ENCODE measurements at regions not wholly inside any gene's neighbourhood (a gene's known extent, or its start where the extent isn't known, plus 50 kb on each side); places are given as distances from the start of the nearest gene placed in this dataset.

DNA sequence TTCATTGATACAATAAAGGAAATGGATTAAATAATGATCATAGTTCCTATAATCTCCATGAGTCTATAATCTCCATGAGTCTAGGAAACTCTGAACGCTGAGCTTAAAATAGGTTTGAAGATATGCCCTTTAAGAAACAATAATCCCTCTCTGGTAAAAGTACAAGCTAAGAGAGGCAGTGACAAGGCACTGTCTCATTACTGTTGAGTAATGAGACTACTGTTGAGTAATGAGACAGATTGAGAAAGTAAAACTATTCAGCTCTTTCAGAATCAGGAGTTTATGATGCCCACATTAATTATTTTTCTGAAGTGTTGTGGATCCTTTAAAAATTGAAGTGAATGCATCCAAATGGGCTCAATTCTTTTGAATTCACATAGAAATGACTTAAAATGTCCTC is 235.5 kb upstream of the THRB start (continued):
- no peak for TF ChIP-seq EZH2 (IDR thresholded peaks at IDR 0.05; ENCODE audit: low read depth, low read length, severe bottlenecking)
- no peak for TF ChIP-seq GTF2F1 (IDR thresholded peaks at IDR 0.05; ENCODE audit: borderline replicate concordance, low read depth, low read length)

Data from H1 (cell line).